SH-SY5Y (cell line): ENCODE measurements at regions not wholly inside any gene's neighbourhood (a gene's known extent, or its start where the extent isn't known, plus 50 kb on each side); places are given as distances from the start of the nearest gene placed in this dataset.

Experiments used
- GATA2 ChIP-seq: IDR thresholded peaks from 2 replicates; pipeline ENCODE4 v1.6.1; 2011; ENCODE audit warnings: mild to moderate bottlenecking, low read depth, low read length
- GATA3 ChIP-seq: IDR thresholded peaks from 2 replicates; pipeline ENCODE4 v1.6.1; 2011; ENCODE audit warnings: low read depth, mild to moderate bottlenecking, low read length, moderate library complexity

- TF ChIP-seq GATA2 (no peak), GATA3 (no peak)
Observed at GRCh38 chr1:87715052-87715451, 386.4 kb downstream of the LMO4 start.
